Suprapubic skin (tissue), 4 donors: ENCODE measurements at regions not wholly inside any gene's neighbourhood (a gene's known extent, or its start where the extent isn't known, plus 50 kb on each side); places are given as distances from the start of the nearest gene placed in this dataset.

Experiments used
- DNase-seq, 2 donors: peaks; one replicate each; pipeline ENCODE4 v3.0.0-alpha.2; 2019; ENCODE audit warnings: low spot score in 2 of 2
- H3K27ac ChIP-seq: fragments of 200-600 bp; sonication (generic); one replicate; pipeline ENCODE4 v1.5.1; 2019
- H3K27me3 ChIP-seq: fragments of 200-600 bp; sonication (generic); one replicate; pipeline ENCODE4 v1.5.1; 2019
- H3K36me3 ChIP-seq: fragments of 200-600 bp; sonication (generic); one replicate; pipeline ENCODE4 v1.5.1; 2019
- H3K4me1 ChIP-seq: fragments of 200-600 bp; sonication (generic); one replicate; pipeline ENCODE4 v1.5.1; 2019
- H3K4me3 ChIP-seq: fragments of 200-600 bp; sonication (generic); one replicate; pipeline ENCODE4 v1.5.1; 2019; ENCODE audit warnings: mild to moderate bottlenecking
- H3K9me3 ChIP-seq: fragments of 200-600 bp; sonication (generic); one replicate; pipeline ENCODE4 v1.5.1; 2019
- EP300 ChIP-seq: sonication (generic); formaldehyde crosslinking; IDR thresholded peaks from one replicate; pipeline ENCODE4 v1.6.1; 2017; ENCODE audit warnings: antibody characterized with exemption
- POLR2A ChIP-seq, 2 donors: fragments of 450-650 bp; IDR thresholded peaks; one replicate each; pipeline ENCODE4 v1.6.1; 2017; ENCODE audit warnings: antibody characterized with exemption in 2 of 2, mild to moderate bottlenecking in 2 of 2, moderate library complexity in 2 of 2
- POLR2AphosphoS5 ChIP-seq, 3 donors: sonication (generic); formaldehyde crosslinking; IDR thresholded peaks; one replicate each; pipeline ENCODE4 v1.6.1; 2017; ENCODE audit warnings: antibody characterized with exemption in 3 of 3
- WGBS: methylation state at CpG from one replicate; pipeline ENCODE4 v1.1.5; 2018; 5-methylcytosine and 5-hydroxymethylcytosine counted together
- TF ChIP-seq, protein P1 (sequence below), 2 donors: fragments of 200-600 bp in 1 of 2; fragments of 450-650 bp in 1 of 2; sonication (generic) in 1 of 2; IDR thresholded peaks; one replicate each; pipeline ENCODE4 v1.5.1; 2016 to 2019; ENCODE audit warnings: antibody characterized with exemption in 2 of 2, mild to moderate bottlenecking in 1 of 2, moderate library complexity in 1 of 2

DNA sequence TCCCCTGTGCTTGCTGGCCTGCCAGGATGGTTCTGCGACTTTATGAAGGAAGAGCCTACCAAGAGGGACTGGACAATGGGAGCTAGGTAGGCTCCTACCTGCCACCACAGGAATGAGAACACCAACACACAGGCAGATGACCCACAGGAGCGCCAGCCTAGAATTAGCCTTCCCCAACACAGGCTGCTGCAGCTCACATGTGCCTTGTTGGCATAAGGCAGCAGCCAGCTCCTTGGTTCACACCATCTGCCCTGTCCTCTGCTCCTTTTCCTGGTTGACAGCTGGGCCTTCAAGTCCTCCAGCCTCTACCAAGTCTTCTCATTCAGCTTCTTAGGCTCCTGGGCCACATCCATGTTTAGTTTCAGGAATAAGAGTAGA lies 705.4 kb upstream of the RAB6C start:
- H3K27me3 ChIP-seq, result no peaks in the 10 kb centered on the region
- no peaks in the 10 kb centered on the region for H3K4me1 ChIP-seq
- no peaks in the 10 kb centered on the region for H3K9me3 ChIP-seq
- 100% methylated on average over 2 of the region's 2 CpGs for WGBS
- no peaks in the 10 kb centered on the region for H3K36me3 ChIP-seq
- H3K27ac ChIP-seq, result no peak overlapping the region
- DNase-seq, result no peak
- no peak overlapping the region for H3K4me3 ChIP-seq
- TF ChIP-seq POLR2A (IDR thresholded peaks at IDR 0.05) (no peak), POLR2AphosphoS5 (IDR thresholded peaks at IDR 0.05) (no peak), EP300 (no peak)
- TF ChIP-seq, protein P1, sequence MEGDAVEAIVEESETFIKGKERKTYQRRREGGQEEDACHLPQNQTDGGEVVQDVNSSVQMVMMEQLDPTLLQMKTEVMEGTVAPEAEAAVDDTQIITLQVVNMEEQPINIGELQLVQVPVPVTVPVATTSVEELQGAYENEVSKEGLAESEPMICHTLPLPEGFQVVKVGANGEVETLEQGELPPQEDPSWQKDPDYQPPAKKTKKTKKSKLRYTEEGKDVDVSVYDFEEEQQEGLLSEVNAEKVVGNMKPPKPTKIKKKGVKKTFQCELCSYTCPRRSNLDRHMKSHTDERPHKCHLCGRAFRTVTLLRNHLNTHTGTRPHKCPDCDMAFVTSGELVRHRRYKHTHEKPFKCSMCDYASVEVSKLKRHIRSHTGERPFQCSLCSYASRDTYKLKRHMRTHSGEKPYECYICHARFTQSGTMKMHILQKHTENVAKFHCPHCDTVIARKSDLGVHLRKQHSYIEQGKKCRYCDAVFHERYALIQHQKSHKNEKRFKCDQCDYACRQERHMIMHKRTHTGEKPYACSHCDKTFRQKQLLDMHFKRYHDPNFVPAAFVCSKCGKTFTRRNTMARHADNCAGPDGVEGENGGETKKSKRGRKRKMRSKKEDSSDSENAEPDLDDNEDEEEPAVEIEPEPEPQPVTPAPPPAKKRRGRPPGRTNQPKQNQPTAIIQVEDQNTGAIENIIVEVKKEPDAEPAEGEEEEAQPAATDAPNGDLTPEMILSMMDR (IDR thresholded peaks at IDR 0.05), result no peak

DNA sequence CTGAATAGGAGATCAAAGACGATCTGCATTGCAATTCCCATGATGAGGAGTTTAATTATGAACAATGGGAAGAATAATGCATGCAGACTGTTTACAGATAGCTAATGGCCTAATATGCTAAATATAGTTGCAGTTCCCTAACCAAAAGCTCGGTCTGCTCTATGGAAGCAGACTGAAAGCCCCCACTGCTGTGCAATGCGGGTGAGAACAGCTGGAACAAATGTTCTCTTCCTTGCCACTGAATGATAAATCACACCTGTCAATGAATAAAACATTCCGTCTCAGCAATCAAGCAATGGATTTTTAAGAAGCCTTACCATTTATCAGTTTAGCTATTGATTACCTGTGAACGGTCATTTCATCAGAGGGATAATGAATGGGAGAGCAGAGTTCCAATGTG lies 704.5 kb upstream of the RAB6C start:
- DNase-seq, result no peak
- no peak overlapping the region for H3K4me3 ChIP-seq
- no peaks in the 10 kb centered on the region for H3K4me1 ChIP-seq
- WGBS, result 76% methylated on average over 5 of the region's 5 CpGs
- H3K9me3 ChIP-seq, result no peaks in the 10 kb centered on the region
- H3K27ac ChIP-seq, result no peak overlapping the region
- TF ChIP-seq POLR2AphosphoS5 (IDR thresholded peaks at IDR 0.05) (no peak), POLR2A (IDR thresholded peaks at IDR 0.05) (no peak), EP300 (no peak)
- TF ChIP-seq, protein P1 (IDR thresholded peaks at IDR 0.05), result no peak
- H3K36me3 ChIP-seq, result no peaks in the 10 kb centered on the region
- no peaks in the 10 kb centered on the region for H3K27me3 ChIP-seq

DNA sequence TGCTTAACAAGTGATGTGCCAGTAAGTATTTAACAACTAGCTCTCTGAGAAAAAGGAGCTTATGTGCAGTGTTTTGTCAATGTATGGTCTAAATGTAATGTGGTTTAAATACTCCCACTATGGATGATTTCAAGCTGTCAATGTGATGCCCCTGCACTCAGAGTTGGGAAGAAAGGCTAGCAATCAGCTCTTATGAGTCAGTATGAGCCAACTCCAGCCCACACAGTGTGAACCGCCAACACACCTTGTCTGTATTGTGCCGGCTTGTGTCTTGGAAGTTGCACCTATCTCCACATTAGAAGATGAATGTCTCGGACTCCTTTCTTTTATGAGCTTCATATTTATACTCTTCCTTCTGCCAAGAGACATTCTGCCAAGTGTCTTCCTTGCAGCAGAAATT lies 703.8 kb upstream of the RAB6C start:
- Histone ChIP-seq H3K9me3 (no peaks in the 10 kb centered on the region), H3K4me1 (no peaks in the 10 kb centered on the region), H3K27me3 (no peaks in the 10 kb centered on the region), H3K4me3 (no peak overlapping the region), H3K36me3 (no peaks in the 10 kb centered on the region), H3K27ac (no peak overlapping the region)
- TF ChIP-seq POLR2AphosphoS5 (IDR thresholded peaks at IDR 0.05) (no peak), EP300 (no peak)
- no peak for DNase-seq
- WGBS, result 68% methylated on average over 3 of the region's 3 CpGs

DNA sequence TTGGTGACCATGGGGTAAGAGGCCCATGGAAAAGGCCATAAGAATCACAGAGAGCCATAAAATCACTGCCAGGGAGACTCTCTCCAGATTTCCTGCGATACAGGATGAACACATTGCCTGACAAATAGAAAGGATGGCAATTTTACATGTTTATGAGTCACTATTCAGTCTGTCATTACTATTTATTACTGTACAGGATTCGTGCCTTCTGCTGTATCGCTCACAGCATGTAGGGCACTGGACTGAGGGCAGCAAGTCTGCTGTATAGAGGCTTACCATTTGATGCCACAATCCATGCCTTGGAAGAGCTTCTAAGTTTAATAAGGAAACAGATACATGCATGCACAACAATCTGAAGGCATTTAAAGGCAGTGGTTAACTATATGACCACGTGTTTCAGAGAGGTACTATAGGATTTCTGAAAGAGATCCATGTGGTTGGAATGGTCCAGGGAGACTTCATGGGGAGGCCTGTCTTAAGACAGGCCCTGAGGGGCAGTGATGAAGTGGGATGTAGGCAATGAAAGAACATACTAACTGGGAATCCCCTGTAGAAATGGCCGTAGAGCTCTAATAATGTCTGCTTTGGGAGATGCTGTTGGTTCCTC lies 702.4 kb upstream of the RAB6C start:
- Histone ChIP-seq H3K27ac (no peak overlapping the region), H3K27me3 (no peaks in the 10 kb centered on the region), H3K9me3 (no peaks in the 10 kb centered on the region), H3K4me3 (no peak overlapping the region), H3K36me3 (no peaks in the 10 kb centered on the region), H3K4me1 (no peaks in the 10 kb centered on the region)
- WGBS, result 70% methylated on average over 5 of the region's 5 CpGs
- no peak for TF ChIP-seq EP300
- no peak for TF ChIP-seq POLR2A (IDR thresholded peaks at IDR 0.05)
- TF ChIP-seq, protein P1 (IDR thresholded peaks at IDR 0.05), result no peak
- TF ChIP-seq POLR2AphosphoS5 (IDR thresholded peaks at IDR 0.05), result no peak
- DNase-seq, result no peak

DNA sequence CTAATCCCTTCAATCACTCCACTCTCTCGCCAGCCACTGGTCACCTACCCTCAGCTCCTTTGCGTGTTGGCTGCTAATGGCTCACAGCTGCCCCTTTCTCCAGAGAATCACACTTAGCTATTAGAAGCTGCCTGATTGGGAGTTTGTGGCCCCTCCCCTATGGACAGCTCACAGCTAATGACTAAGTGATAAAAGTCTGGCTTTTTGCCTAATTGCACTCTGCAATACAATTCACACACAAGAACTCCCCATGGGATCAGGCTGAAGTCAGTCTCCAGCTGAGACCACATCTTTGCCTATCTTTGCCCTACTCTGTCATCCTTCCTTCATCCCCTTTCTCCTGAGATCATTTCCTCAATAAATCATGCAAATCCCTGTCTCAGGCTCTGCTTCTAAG lies 701.9 kb upstream of the RAB6C start:
- Histone ChIP-seq H3K36me3 (no peaks in the 10 kb centered on the region), H3K27ac (no peak overlapping the region), H3K27me3 (no peaks in the 10 kb centered on the region), H3K4me1 (no peaks in the 10 kb centered on the region), H3K9me3 (no peaks in the 10 kb centered on the region), H3K4me3 (no peak overlapping the region)
- no peak for DNase-seq
- 85% methylated on average over 2 of the region's 2 CpGs for WGBS
- TF ChIP-seq POLR2AphosphoS5 (IDR thresholded peaks at IDR 0.05), result no peak
- TF ChIP-seq, protein P1 (IDR thresholded peaks at IDR 0.05), result no peak
- no peak for TF ChIP-seq POLR2A (IDR thresholded peaks at IDR 0.05)
- no peak for TF ChIP-seq EP300
